Heart left ventricle (tissue), 13 donors: ENCODE measurements at regions not wholly inside any gene's neighbourhood (a gene's known extent, or its start where the extent isn't known, plus 50 kb on each side); places are given as distances from the start of the nearest gene placed in this dataset.

Experiments
- POLR2A ChIP-seq, 2 donors: fragments of 450-650 bp; IDR thresholded peaks; one replicate each; pipeline ENCODE4 v1.6.1; 2017; ENCODE audit warnings: antibody characterized with exemption in 2 of 2, mild to moderate bottlenecking in 2 of 2, moderate library complexity in 2 of 2
- TF ChIP-seq, protein P1 (sequence below), 12 donors: fragments of 200-600 bp; sonication (generic) in 4 of 12; IDR thresholded peaks; one replicate each; pipeline versions ENCODE4 v1.5.0 to v1.8.0; 2018 to 2022; ENCODE audit warnings: antibody characterized with exemption in 12 of 12, mild to moderate bottlenecking in 5 of 12
- donor health status: ischemic (EF 13 %, LVEDD 7.1; RV severe dilation, severe dysfunction).
- donor health status: DM: no; HTN: yes; CAD: no.
- donor health status: DM: no; HTN: no; CAD: no.
- donor health status: ischemic (EF 25% LVEDD 6.9; RV normal size, moderate dysfunction).
- donor health status: ischemic (EF 25% LVEDD 5.7; RV mildly dilated, moderate dysfunction).
- donor health status: ischemic (EF 35%, LVEDD 5.7; RV mildly dilated, moderate dysfunction).
- donor health status: nonischemic (EF 11% LVEDD 7.7; RV severe dilation, severe dysfunction).
- donor health status: DM: yes; HTN: yes; CAD: no.
- donor health status: PGD.
- donor health status: ischemic (EF 29% LVEDD 5.4; RV normal size, mild dysfunction).
- donor health status: nonischemic (EF 23%, LVEDD 6.1; RV moderate dilation, normal function).

DNA sequence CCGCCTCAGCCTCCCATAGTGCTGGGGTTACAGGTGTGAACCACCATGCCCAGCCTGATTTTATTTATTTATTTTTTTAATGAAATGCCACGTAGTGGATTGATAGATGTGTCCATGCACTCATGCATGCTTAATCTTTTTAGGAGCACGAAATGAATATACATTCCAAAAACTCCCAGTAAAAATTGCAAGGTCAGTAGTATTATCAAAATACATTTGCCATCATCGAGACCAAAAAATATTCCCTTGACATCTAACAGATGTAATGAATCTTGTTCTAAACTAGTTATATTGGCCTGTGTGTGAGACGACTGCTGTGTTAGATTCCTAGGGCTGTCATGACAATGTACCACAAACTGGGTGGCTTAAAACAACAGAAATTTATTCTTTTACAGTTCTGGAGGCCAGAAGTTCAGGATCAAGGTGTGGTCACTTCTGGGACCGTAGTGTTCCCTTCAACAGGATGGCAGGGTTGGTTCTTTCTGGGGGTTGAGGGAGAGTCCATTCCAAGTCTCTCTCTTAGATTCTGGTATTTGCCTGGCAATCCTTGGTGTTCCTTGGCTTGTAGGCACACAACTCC is 56.1 kb upstream of the UBL3 start:
- TF ChIP-seq POLR2A (IDR thresholded peaks at IDR 0.05), result no peak
- TF ChIP-seq, protein P1, sequence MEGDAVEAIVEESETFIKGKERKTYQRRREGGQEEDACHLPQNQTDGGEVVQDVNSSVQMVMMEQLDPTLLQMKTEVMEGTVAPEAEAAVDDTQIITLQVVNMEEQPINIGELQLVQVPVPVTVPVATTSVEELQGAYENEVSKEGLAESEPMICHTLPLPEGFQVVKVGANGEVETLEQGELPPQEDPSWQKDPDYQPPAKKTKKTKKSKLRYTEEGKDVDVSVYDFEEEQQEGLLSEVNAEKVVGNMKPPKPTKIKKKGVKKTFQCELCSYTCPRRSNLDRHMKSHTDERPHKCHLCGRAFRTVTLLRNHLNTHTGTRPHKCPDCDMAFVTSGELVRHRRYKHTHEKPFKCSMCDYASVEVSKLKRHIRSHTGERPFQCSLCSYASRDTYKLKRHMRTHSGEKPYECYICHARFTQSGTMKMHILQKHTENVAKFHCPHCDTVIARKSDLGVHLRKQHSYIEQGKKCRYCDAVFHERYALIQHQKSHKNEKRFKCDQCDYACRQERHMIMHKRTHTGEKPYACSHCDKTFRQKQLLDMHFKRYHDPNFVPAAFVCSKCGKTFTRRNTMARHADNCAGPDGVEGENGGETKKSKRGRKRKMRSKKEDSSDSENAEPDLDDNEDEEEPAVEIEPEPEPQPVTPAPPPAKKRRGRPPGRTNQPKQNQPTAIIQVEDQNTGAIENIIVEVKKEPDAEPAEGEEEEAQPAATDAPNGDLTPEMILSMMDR (IDR thresholded peaks at IDR 0.05), result no peak
